DOHH2 (cell line): ENCODE measurements at regions not wholly inside any gene's neighbourhood (a gene's known extent, or its start where the extent isn't known, plus 50 kb on each side); places are given as distances from the start of the nearest gene placed in this dataset.

Source experiments
- H3F3A ChIP-seq: fragments of 200-600 bp; sonication (generic), shearing (Covaris generic); 2 replicates; pipeline ENCODE4 v1.6.0; 2016; ENCODE audit warnings: antibody characterized with exemption, mild to moderate bottlenecking; ENCODE audit not compliant: control insufficient read depth, insufficient read depth
- H3K27ac ChIP-seq: fragments of 200-600 bp; sonication (generic); 2 replicates; pipeline ENCODE4 v1.5.1; 2014; ENCODE audit warnings: low read depth, mild to moderate bottlenecking, low read length, moderate library complexity
- H3K27me3 ChIP-seq: fragments of 200-600 bp; sonication (generic); 2 replicates; pipeline ENCODE4 v1.6.1; 2014; ENCODE audit warnings: mild to moderate bottlenecking, low read length, mixed read lengths; ENCODE audit not compliant: control insufficient read depth
- H3K36me3 ChIP-seq: fragments of 200-600 bp; sonication (generic); 2 replicates; pipeline ENCODE4 v1.6.1; 2014; ENCODE audit warnings: mild to moderate bottlenecking, low read length, moderate library complexity, mixed read lengths; ENCODE audit not compliant: control insufficient read depth
- H3K4me1 ChIP-seq: fragments of 200-600 bp; sonication (generic); 2 replicates; pipeline ENCODE4 v1.6.1; 2014; ENCODE audit warnings: mild to moderate bottlenecking, low read length, mixed read lengths; ENCODE audit not compliant: control insufficient read depth
- H3K4me2 ChIP-seq: fragments of 200-600 bp; sonication (generic); 2 replicates; pipeline ENCODE4 v1.6.0; 2014; ENCODE audit warnings: mild to moderate bottlenecking, low read length, moderate library complexity
- H3K4me3 ChIP-seq: fragments of 200-600 bp; sonication (generic); 2 replicates; pipeline ENCODE4 v1.5.1; 2014; ENCODE audit warnings: mild to moderate bottlenecking, low read length, mixed read lengths
- H3K79me2 ChIP-seq: fragments of 200-600 bp; sonication (generic); 2 replicates; pipeline ENCODE4 v1.6.1; 2014; ENCODE audit warnings: mild to moderate bottlenecking, low read length, mixed read lengths; ENCODE audit not compliant: control insufficient read depth
- H3K9me2 ChIP-seq: fragments of 200-600 bp; sonication (generic); replicated peaks from 2 replicates; pipeline ENCODE4 v1.6.1; 2014; ENCODE audit warnings: mild to moderate bottlenecking, low read length, mixed read lengths; ENCODE audit not compliant: control insufficient read depth
- H3K9me3 ChIP-seq: fragments of 200-600 bp; sonication (generic); 2 replicates; pipeline ENCODE4 v1.6.1; 2014; ENCODE audit warnings: antibody characterized with exemption, low read length, mixed read lengths; ENCODE audit not compliant: control insufficient read depth, insufficient read depth
- H4K20me1 ChIP-seq: fragments of 200-600 bp; sonication (generic); 2 replicates; pipeline ENCODE4 v1.6.0; 2014; ENCODE audit warnings: low read depth, mild to moderate bottlenecking, antibody characterized with exemption, low read length, moderate library complexity; ENCODE audit not compliant: control insufficient read depth, insufficient read depth
- CTCF ChIP-seq: fragments of 200-600 bp; sonication (generic); IDR thresholded peaks from one replicate; pipeline ENCODE4 v1.5.1; 2014; ENCODE audit warnings: antibody characterized with exemption, mild to moderate bottlenecking, low read depth, low read length; ENCODE audit not compliant: poor library complexity, severe bottlenecking
- EZH2phosphoT487 ChIP-seq: fragments of 200-600 bp; sonication (generic); IDR thresholded peaks from 2 replicates; pipeline ENCODE4 v1.6.1; 2017; ENCODE audit warnings: borderline replicate concordance, mild to moderate bottlenecking, antibody characterized with exemption, low read length, moderate library complexity, mixed read lengths

GRCh38 chr1:219988387-219988786 lies 57.9 kb downstream of the EPRS1 start:
- Histone ChIP-seq H3K27ac (no peak overlapping the region), H3K36me3 (peaks cover 79% of the 10 kb centered on the region), H3K9me3 (no peaks in the 10 kb centered on the region), H3K4me1 (peaks cover 56% of the 10 kb centered on the region), H3K27me3 (no peaks in the 10 kb centered on the region), H3F3A (peaks cover 6% of the 10 kb centered on the region), H3K4me2 (0 out of 2 replicates have a peak overlapping the region, but pooled peaks have one; percentile 2), H3K4me3 (no peak overlapping the region), H3K79me2 (peaks cover 2% of the 10 kb centered on the region; the same call in 1 of the 2 replicates), H4K20me1 (no peaks in the 10 kb centered on the region), H3K9me2 (no peaks in the 10 kb centered on the region)
- TF ChIP-seq CTCF (no peak), EZH2phosphoT487 (no peak)

GRCh38 chr1:219987325-219987724 lies 59.0 kb upstream of the SLC30A10 start:
- Histone ChIP-seq H3F3A (peaks cover 6% of the 10 kb centered on the region), H3K4me2 (no peak overlapping the region), H3K4me1 (peaks cover 56% of the 10 kb centered on the region), H3K79me2 (peaks cover 2% of the 10 kb centered on the region; the same call in 1 of the 2 replicates), H3K9me2 (no peaks in the 10 kb centered on the region), H3K9me3 (no peaks in the 10 kb centered on the region), H3K27ac (no peak overlapping the region), H3K27me3 (no peaks in the 10 kb centered on the region), H4K20me1 (no peaks in the 10 kb centered on the region), H3K4me3 (no peak overlapping the region), H3K36me3 (peaks cover 82% of the 10 kb centered on the region)
- TF ChIP-seq EZH2phosphoT487 = no peak
- no peak for TF ChIP-seq CTCF

GRCh38 chr1:219985169-219985568 lies 56.8 kb upstream of the SLC30A10 start:
- no peaks in the 10 kb centered on the region for H3K9me3 ChIP-seq
- no peaks in the 10 kb centered on the region for H3K9me2 ChIP-seq
- H3F3A ChIP-seq = peaks cover 6% of the 10 kb centered on the region
- H3K79me2 ChIP-seq = no peaks in the 10 kb centered on the region
- H3K36me3 ChIP-seq = peaks cover 88% of the 10 kb centered on the region
- H3K4me2 ChIP-seq = peak overlapping the region; percentile 56
- TF ChIP-seq EZH2phosphoT487 = no peak
- no peak for TF ChIP-seq CTCF
- peaks cover 51% of the 10 kb centered on the region for H3K4me1 ChIP-seq
- H4K20me1 ChIP-seq = no peaks in the 10 kb centered on the region
- peak overlapping the region; percentile 33 for H3K4me3 ChIP-seq
- H3K27ac ChIP-seq = peak overlapping the region; percentile 49
- H3K27me3 ChIP-seq = no peaks in the 10 kb centered on the region
